ENCODE measurements at regions not wholly inside any gene's neighbourhood (a gene's known extent, or its start where the extent isn't known, plus 50 kb on each side); places are given as distances from the start of the nearest gene placed in this dataset.

DNA sequence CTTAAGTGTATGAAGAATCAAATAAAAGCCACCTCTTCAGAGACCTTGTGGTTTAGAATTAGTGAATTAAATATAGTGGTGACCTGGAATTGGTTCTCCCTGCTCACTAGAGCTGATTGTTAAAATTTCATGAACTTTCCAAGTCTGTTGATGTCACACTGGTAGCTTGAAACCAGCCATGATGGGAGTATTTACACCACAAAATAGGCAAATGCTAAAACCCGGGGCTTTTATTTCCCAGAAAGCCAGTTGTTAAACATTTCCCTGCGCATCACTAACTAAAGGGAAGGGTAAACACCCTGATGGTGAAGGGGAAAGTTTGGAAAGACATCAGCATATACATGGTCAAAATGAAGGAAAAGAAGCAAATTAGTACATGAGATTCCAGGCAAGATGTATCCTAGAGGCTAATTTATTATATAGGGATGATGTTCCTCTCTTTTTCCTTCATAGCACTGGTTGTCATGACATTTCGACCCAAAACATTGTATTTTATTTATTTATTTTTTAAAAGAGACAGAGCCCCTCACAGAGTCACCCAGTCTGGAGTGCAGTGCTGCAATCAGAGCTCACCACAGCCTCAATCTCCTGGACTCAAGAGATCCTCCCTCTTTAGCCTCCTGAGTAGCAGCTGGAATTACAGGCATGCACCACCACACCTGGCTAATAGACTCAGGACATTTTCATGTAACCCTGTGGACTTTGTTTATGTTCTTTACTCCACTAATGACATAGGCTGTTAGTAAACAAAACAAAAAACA lies 123.2 kb downstream of the RIN2 start:
- Histone ChIP-seq H3K4me3 (ENCODE audit: low read depth, low read length, poor library complexity, severe bottlenecking) (no peak overlapping the region), H3K4me1 (ENCODE audit: insufficient read depth, low read length, poor library complexity, severe bottlenecking) (no peaks in the 10 kb centered on the region), H4K20me1 (ENCODE audit: insufficient read depth, low read length) (no peaks in the 10 kb centered on the region), H3K4me2 (ENCODE audit: low read length) (no peak overlapping the region), H3K27ac (ENCODE audit: low read depth, low read length, poor library complexity, severe bottlenecking) (no peak overlapping the region), H3K9me3 (ENCODE audit: low read length) (no peaks in the 10 kb centered on the region), H3K79me2 (ENCODE audit: insufficient read depth, low read depth, low read length) (no peaks in the 10 kb centered on the region), H3K36me3 (ENCODE audit: insufficient read depth, low read length) (no peaks in the 10 kb centered on the region), H3K9me2 (ENCODE audit: insufficient read depth, low read length) (no peaks in the 10 kb centered on the region), H2AFZ (ENCODE audit: low read length) (no peak overlapping the region)
- no peak for DNase-seq (ENCODE audit: low spot score)
- intact Hi-C loops (cut with micrococcal nuclease; ENCODE audit: unreplicated experiment): loop anchor here (10.0 kb wide), 1 partner anchor 186 kb away; no protein-coding TSS in a partner anchor
- POLR2A ChIA-PET: no interaction called here
- no peak for TF ChIP-seq EZH2phosphoT487 (IDR thresholded peaks at IDR 0.05; ENCODE audit: borderline replicate concordance, low read depth, low read length)
- TF ChIP-seq, protein P1, sequence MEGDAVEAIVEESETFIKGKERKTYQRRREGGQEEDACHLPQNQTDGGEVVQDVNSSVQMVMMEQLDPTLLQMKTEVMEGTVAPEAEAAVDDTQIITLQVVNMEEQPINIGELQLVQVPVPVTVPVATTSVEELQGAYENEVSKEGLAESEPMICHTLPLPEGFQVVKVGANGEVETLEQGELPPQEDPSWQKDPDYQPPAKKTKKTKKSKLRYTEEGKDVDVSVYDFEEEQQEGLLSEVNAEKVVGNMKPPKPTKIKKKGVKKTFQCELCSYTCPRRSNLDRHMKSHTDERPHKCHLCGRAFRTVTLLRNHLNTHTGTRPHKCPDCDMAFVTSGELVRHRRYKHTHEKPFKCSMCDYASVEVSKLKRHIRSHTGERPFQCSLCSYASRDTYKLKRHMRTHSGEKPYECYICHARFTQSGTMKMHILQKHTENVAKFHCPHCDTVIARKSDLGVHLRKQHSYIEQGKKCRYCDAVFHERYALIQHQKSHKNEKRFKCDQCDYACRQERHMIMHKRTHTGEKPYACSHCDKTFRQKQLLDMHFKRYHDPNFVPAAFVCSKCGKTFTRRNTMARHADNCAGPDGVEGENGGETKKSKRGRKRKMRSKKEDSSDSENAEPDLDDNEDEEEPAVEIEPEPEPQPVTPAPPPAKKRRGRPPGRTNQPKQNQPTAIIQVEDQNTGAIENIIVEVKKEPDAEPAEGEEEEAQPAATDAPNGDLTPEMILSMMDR (conservative IDR thresholded peaks at IDR 0.05; ENCODE audit: low read length): no peak
- BruUV-seq (replicated peaks): no TSS peak
- CTCF ChIA-PET (ENCODE audit: unreplicated experiment): no interaction called here

DNA sequence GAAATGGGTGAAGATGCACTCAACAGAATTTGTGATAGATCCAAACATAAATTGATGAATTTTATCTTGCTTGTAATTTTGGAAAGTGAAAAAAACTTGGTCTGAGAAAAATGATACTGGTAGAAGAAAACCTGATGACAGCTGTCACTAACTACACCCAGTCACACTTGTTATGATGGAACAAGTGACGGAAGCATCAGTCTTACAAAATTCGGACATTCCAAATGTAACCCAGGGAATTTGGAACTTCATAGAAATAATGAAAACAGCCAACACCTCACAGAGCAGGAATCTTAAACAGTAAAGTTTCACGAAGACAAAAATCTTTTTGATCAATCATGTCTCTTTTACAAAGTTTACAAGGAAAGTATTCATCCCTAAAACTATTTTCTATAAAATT lies 123.9 kb downstream of the RIN2 start:
- ChIA-PET CTCF (ENCODE audit: unreplicated experiment) (no interaction called here), POLR2A (interaction anchor here (0.6 kb wide), 1 partner anchor 145 kb away, joined by 3 read pairs; no protein-coding TSS in a partner anchor)
- TF ChIP-seq EZH2phosphoT487 (IDR thresholded peaks at IDR 0.05; ENCODE audit: borderline replicate concordance, low read depth, low read length): no peak
- TF ChIP-seq, protein P1 (conservative IDR thresholded peaks at IDR 0.05; ENCODE audit: low read length): no peak
- no peaks in the 10 kb centered on the region for H3K4me1 ChIP-seq (ENCODE audit: insufficient read depth, low read length, poor library complexity, severe bottlenecking)
- intact Hi-C loops (cut with micrococcal nuclease; ENCODE audit: unreplicated experiment): loop anchor here (10.0 kb wide), 1 partner anchor 187 kb away; no protein-coding TSS in a partner anchor
- no peak overlapping the region for H2AFZ ChIP-seq (ENCODE audit: low read length)
- no peak for DNase-seq (ENCODE audit: low spot score)
- no peak overlapping the region for H3K4me2 ChIP-seq (ENCODE audit: low read length)
- no TSS peak for BruUV-seq (replicated peaks)
- H3K27ac ChIP-seq (ENCODE audit: low read depth, low read length, poor library complexity, severe bottlenecking): no peak overlapping the region
- H3K4me3 ChIP-seq (ENCODE audit: low read depth, low read length, poor library complexity, severe bottlenecking): no peak overlapping the region
- H3K9me3 ChIP-seq (ENCODE audit: low read length): no peaks in the 10 kb centered on the region
- no peaks in the 10 kb centered on the region for H3K36me3 ChIP-seq (ENCODE audit: insufficient read depth, low read length)
- no peaks in the 10 kb centered on the region for H4K20me1 ChIP-seq (ENCODE audit: insufficient read depth, low read length)
- no peaks in the 10 kb centered on the region for H3K79me2 ChIP-seq (ENCODE audit: insufficient read depth, low read depth, low read length)
- H3K9me2 ChIP-seq (ENCODE audit: insufficient read depth, low read length): no peaks in the 10 kb centered on the region

DNA sequence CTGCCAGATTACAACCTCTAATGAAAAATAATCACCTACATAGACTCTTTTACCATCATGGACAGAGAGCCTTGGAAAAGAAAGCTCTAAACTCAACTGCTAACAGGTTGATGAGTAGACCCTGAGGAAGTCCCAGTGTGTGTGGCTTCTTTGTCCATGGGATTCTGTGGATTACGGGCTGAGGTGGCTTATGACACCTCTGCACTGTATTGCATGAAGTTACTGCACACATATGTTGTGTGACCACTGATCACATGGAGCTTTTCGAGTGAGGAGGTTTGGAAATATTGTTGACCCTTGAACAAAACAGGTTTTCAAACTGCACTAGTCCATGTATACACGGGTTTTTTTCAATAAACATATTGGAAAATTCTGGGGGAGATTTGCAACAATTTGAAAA lies 124.4 kb downstream of the RIN2 start:
- Histone ChIP-seq H2AFZ (ENCODE audit: low read length) (no peak overlapping the region), H3K4me1 (ENCODE audit: insufficient read depth, low read length, poor library complexity, severe bottlenecking) (no peaks in the 10 kb centered on the region), H3K4me2 (ENCODE audit: low read length) (no peak overlapping the region), H4K20me1 (ENCODE audit: insufficient read depth, low read length) (no peaks in the 10 kb centered on the region), H3K27ac (ENCODE audit: low read depth, low read length, poor library complexity, severe bottlenecking) (no peak overlapping the region), H3K9me3 (ENCODE audit: low read length) (no peaks in the 10 kb centered on the region), H3K4me3 (ENCODE audit: low read depth, low read length, poor library complexity, severe bottlenecking) (no peak overlapping the region), H3K9me2 (ENCODE audit: insufficient read depth, low read length) (no peaks in the 10 kb centered on the region), H3K36me3 (ENCODE audit: insufficient read depth, low read length) (no peaks in the 10 kb centered on the region), H3K79me2 (ENCODE audit: insufficient read depth, low read depth, low read length) (no peaks in the 10 kb centered on the region)
- POLR2A ChIA-PET: interaction anchor here (0.6 kb wide), 1 partner anchor 146 kb away, joined by 3 read pairs; no protein-coding TSS in a partner anchor
- no peak for DNase-seq (ENCODE audit: low spot score)
- BruUV-seq (replicated peaks): no TSS peak
- intact Hi-C loops (cut with micrococcal nuclease; ENCODE audit: unreplicated experiment): loop anchor here (10.0 kb wide), 1 partner anchor 188 kb away; no protein-coding TSS in a partner anchor
- CTCF ChIA-PET (ENCODE audit: unreplicated experiment): no interaction called here
- no peak for TF ChIP-seq EZH2phosphoT487 (IDR thresholded peaks at IDR 0.05; ENCODE audit: borderline replicate concordance, low read depth, low read length)
- TF ChIP-seq, protein P1 (conservative IDR thresholded peaks at IDR 0.05; ENCODE audit: low read length): no peak
